HepG2 (cell line): ENCODE measurements at regions not wholly inside any gene's neighbourhood (a gene's known extent, or its start where the extent isn't known, plus 50 kb on each side); places are given as distances from the start of the nearest gene placed in this dataset.

Experiments
- ATAC-seq: fragments of 200-7000 bp; cut with Tn5 transposase; 3 replicates; pipeline ENCODE4 v1.9.1; 2020; ENCODE audit warnings: mild to moderate bottlenecking, moderate library complexity
- BruUV-seq: library from RNA; stranded (reverse); fragments of 400-500 nt; replicated peaks from 2 replicates; lab custom pipeline; 2021; lab: Mats Ljungman, UMichigan
- CTCF ChIA-PET: fragments of 300-600 bp; formaldehyde crosslinking; extraction: SDS; loops from one replicate; lab custom pipeline; 2021; ENCODE audit warnings: low total read pairs, inconsistent platforms, low intra/inter-chr PET ratio; lab: Yijun Ruan, JAX
- POLR2A ChIA-PET: fragments of 350-600 bp; sonication (Branson Sonifier 250); formaldehyde crosslinking; loops from one replicate; lab custom pipeline; 2020; ENCODE audit warnings: antibody characterized with exemption, inconsistent platforms; lab: Yijun Ruan, JAX
- DNase-seq: peaks from one replicate; pipeline ENCODE4 v3.0.0-alpha.2; 2015; ENCODE audit warnings: low spot score
- FAIRE-seq: peaks from 3 replicates; lab custom pipeline; 2011; peaks lifted over from hg19 to GRCh38; lab: Jason Lieb, UNC
- H2AFZ ChIP-seq: one replicate; pipeline ENCODE4 v1.6.1; 2011; ENCODE audit warnings: low read length, inconsistent platforms
- H3K27ac ChIP-seq: fragments of 300-600 bp; 3 replicates; pipeline ENCODE4 v1.8.0; 2011; ENCODE audit warnings: mixed run types, mild to moderate bottlenecking, mixed read lengths, low read length, inconsistent platforms; ENCODE audit not compliant: insufficient read depth; ENCODE audit errors: extremely low read length
- H3K27me3 ChIP-seq, 2 experiments: fragments of 200-600 bp in 1 of 2; 2 replicates in 1 of 2; 3 replicates in 1 of 2; pipeline versions ENCODE4 v1.6.0 to v1.8.0; 2011; ENCODE audit warnings: low read length in 2 of 2, mild to moderate bottlenecking in 2 of 2, moderate library complexity in 2 of 2, inconsistent platforms in 1 of 2; ENCODE audit not compliant: insufficient read depth in 2 of 2, control insufficient read depth in 1 of 2
- H3K36me3 ChIP-seq, 2 experiments: fragments of 200-600 bp in 1 of 2; replicated peaks in 1 of 2; 2 replicates in 1 of 2; 3 replicates in 1 of 2; pipeline versions ENCODE4 v1.5.1 to v1.8.0; 2011; ENCODE audit warnings: low read length in 2 of 2, inconsistent platforms in 1 of 2; ENCODE audit not compliant: insufficient read depth in 2 of 2, control insufficient read depth in 1 of 2
- H3K4me1 ChIP-seq: 2 replicates; pipeline ENCODE4 v1.5.1; 2012; ENCODE audit warnings: low read length, inconsistent platforms; ENCODE audit not compliant: insufficient read depth
- H3K4me2 ChIP-seq: 2 replicates; pipeline ENCODE4 v1.6.0; 2011; ENCODE audit warnings: low read depth, low read length, inconsistent platforms
- H3K4me3 ChIP-seq, 3 experiments: fragments of 200-600 bp in 1 of 3; sonication (generic), shearing (Covaris generic) in 1 of 3; replicated peaks in 1 of 3; 2 replicates each; pipeline ENCODE4 v1.5.1; 2011 to 2016; ENCODE audit warnings: low read length in 3 of 3, inconsistent platforms in 2 of 3, low read depth in 2 of 3, mild to moderate bottlenecking in 2 of 3, control low read depth in 1 of 3, mixed read lengths in 1 of 3; ENCODE audit not compliant: insufficient read depth in 1 of 3
- H3K79me2 ChIP-seq: one replicate; pipeline ENCODE4 v1.6.1; 2011; ENCODE audit warnings: low read length, inconsistent platforms; ENCODE audit not compliant: insufficient read depth
- H3K9ac ChIP-seq: 2 replicates; pipeline ENCODE4 v1.6.0; 2011; ENCODE audit warnings: mild to moderate bottlenecking, low read depth, low read length, inconsistent platforms; ENCODE audit not compliant: insufficient read depth
- H3K9me3 ChIP-seq: 2 replicates; pipeline ENCODE4 v1.5.1; 2012; ENCODE audit warnings: mild to moderate bottlenecking, low read length
- H4K20me1 ChIP-seq: 2 replicates; pipeline ENCODE4 v1.6.0; 2011; ENCODE audit warnings: inconsistent platforms, mild to moderate bottlenecking, low read length, moderate library complexity; ENCODE audit not compliant: insufficient read depth
- CBFB ChIP-seq: sonication (generic); formaldehyde crosslinking; IDR thresholded peaks from 2 replicates; pipeline ENCODE4 v1.4.0; 2020; ENCODE audit warnings: missing genetic modification reagents
- GATAD2A ChIP-seq: IDR thresholded peaks from 2 replicates; pipeline ENCODE4 v1.6.1; 2016
- KMT2A ChIP-seq: sonication (generic); formaldehyde crosslinking; IDR thresholded peaks from 2 replicates; pipeline ENCODE4 v1.4.0; 2020; ENCODE audit warnings: missing genetic modification reagents
- MBNL3 ChIP-seq: fragments of 250-450 bp; sonication (Bioruptor Pico); conservative IDR thresholded peaks from 2 replicates; pipeline ENCODE4 v1.8.0; 2022; ENCODE audit warnings: mild to moderate bottlenecking, inconsistent platforms
- PLSCR1 ChIP-seq: sonication (generic); formaldehyde crosslinking; IDR thresholded peaks from 2 replicates; pipeline ENCODE4 v1.5.0; 2020; ENCODE audit warnings: missing genetic modification reagents, mild to moderate bottlenecking, borderline replicate concordance
- RBM39 ChIP-seq: fragments of 200-400 bp; formaldehyde crosslinking; IDR thresholded peaks from one replicate; pipeline ENCODE4 v1.6.1; 2018; ENCODE audit warnings: antibody characterized with exemption, mild to moderate bottlenecking, low read depth, low read length; ENCODE audit not compliant: poor library complexity, severe bottlenecking
- ZNF354B ChIP-seq: sonication (generic); formaldehyde crosslinking; IDR thresholded peaks from 2 replicates; pipeline ENCODE4 v1.8.0; 2022; ENCODE audit warnings: mild to moderate bottlenecking, missing genetic modification reagents
- ZNF556 ChIP-seq: sonication (generic); formaldehyde crosslinking; IDR thresholded peaks from 2 replicates; pipeline ENCODE4 v1.4.0; 2020; ENCODE audit warnings: mild to moderate bottlenecking, missing genetic modification reagents, borderline replicate concordance
- ZNF598 ChIP-seq: sonication (generic); formaldehyde crosslinking; IDR thresholded peaks from 2 replicates; pipeline ENCODE4 v1.5.1; 2020; ENCODE audit warnings: mild to moderate bottlenecking, missing genetic modification reagents, borderline replicate concordance
- WGBS: methylation state at CpG from one replicate; pipeline ENCODE4 v1.1.6; 2017; ENCODE audit warnings: low lambda C conversion rate; 5-methylcytosine and 5-hydroxymethylcytosine counted together
- in situ Hi-C: cut with HindIII; loops from 2 replicates; pipeline ENCODE4 v1.10.0; 2017; ENCODE audit warnings: low pct_unique_long_range_greater_than_20kb; ENCODE audit not compliant: extremely low pct_ligation_motif_present
- intact Hi-C: fragments of 100-400 bp; cut with micrococcal nuclease; formaldehyde crosslinking; loops from one replicate; pipeline ENCODE4 v1.10.0; 2022; ENCODE audit not compliant: unreplicated experiment
- TF ChIP-seq, protein P1 (sequence below): IDR thresholded peaks from 2 replicates; pipeline ENCODE4 v1.4.0; 2020; ENCODE audit warnings: mild to moderate bottlenecking, missing genetic modification reagents

GRCh38 chr2:123164216-123164615, 860.9 kb upstream of the CNTNAP5 start:
- no peak overlapping the region for H3K4me3 ChIP-seq
- DNase-seq = no peak
- no peak for TF ChIP-seq MBNL3
- TF ChIP-seq PLSCR1 = no peak
- TF ChIP-seq ZNF598 (CRISPR knock-in tag) = no peak
- no peak for TF ChIP-seq ZNF556 (CRISPR knock-in tag)
- TF ChIP-seq GATAD2A (CRISPR knock-in tag) = no peak
- no peak for TF ChIP-seq CBFB (CRISPR knock-in tag)
- TF ChIP-seq, protein P1, sequence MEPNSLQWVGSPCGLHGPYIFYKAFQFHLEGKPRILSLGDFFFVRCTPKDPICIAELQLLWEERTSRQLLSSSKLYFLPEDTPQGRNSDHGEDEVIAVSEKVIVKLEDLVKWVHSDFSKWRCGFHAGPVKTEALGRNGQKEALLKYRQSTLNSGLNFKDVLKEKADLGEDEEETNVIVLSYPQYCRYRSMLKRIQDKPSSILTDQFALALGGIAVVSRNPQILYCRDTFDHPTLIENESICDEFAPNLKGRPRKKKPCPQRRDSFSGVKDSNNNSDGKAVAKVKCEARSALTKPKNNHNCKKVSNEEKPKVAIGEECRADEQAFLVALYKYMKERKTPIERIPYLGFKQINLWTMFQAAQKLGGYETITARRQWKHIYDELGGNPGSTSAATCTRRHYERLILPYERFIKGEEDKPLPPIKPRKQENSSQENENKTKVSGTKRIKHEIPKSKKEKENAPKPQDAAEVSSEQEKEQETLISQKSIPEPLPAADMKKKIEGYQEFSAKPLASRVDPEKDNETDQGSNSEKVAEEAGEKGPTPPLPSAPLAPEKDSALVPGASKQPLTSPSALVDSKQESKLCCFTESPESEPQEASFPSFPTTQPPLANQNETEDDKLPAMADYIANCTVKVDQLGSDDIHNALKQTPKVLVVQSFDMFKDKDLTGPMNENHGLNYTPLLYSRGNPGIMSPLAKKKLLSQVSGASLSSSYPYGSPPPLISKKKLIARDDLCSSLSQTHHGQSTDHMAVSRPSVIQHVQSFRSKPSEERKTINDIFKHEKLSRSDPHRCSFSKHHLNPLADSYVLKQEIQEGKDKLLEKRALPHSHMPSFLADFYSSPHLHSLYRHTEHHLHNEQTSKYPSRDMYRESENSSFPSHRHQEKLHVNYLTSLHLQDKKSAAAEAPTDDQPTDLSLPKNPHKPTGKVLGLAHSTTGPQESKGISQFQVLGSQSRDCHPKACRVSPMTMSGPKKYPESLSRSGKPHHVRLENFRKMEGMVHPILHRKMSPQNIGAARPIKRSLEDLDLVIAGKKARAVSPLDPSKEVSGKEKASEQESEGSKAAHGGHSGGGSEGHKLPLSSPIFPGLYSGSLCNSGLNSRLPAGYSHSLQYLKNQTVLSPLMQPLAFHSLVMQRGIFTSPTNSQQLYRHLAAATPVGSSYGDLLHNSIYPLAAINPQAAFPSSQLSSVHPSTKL = no peak
- TF ChIP-seq KMT2A = no peak
- TF ChIP-seq ZNF354B (CRISPR knock-in tag) = no peak
- TF ChIP-seq RBM39 = no peak
- TF ChIP-seq, all 625 proteins: peak for 0
- Histone ChIP-seq H3K4me1 (no peaks in the 10 kb centered on the region), H2AFZ (no peak overlapping the region), H3K9me3 (peaks cover 92% of the 10 kb centered on the region), H3K27me3 (no peaks in the 10 kb centered on the region), H3K4me2 (no peak overlapping the region), H4K20me1 (no peaks in the 10 kb centered on the region), H3K79me2 (no peaks in the 10 kb centered on the region), H3K36me3 (no peaks in the 10 kb centered on the region), H3K27ac (no peak overlapping the region), H3K9ac (no peak overlapping the region)
- BruUV-seq = no TSS peak
- intact Hi-C loops (no loop called here), in situ Hi-C loops (no loop called here)
- CTCF ChIA-PET = no interaction called here
- FAIRE-seq (no peak), ATAC-seq (no peak)
- 0% methylated on average over 2 of the region's 2 CpGs for WGBS
- POLR2A ChIA-PET = no interaction called here
